ENCODE measurements at regions not wholly inside any gene's neighbourhood (a gene's known extent, or its start where the extent isn't known, plus 50 kb on each side); places are given as distances from the start of the nearest gene placed in this dataset.

GRCh38 chr6:119985952-119986736, 636.6 kb upstream of the MAN1A1 start (continued):
- no peak for TF ChIP-seq ZNF423 (CRISPR knock-in tag; IDR thresholded peaks at IDR 0.05)
- no peak for TF ChIP-seq ARID4B (CRISPR knock-in tag; IDR thresholded peaks at IDR 0.05; ENCODE audit: borderline replicate concordance)
- no peak for TF ChIP-seq ZNF396 (CRISPR knock-in tag; IDR thresholded peaks at IDR 0.05; ENCODE audit: borderline replicate concordance)
- no peak for TF ChIP-seq ZNF512 (CRISPR knock-in tag; IDR thresholded peaks at IDR 0.05; ENCODE audit: borderline replicate concordance)
- no peak for TF ChIP-seq NFYB (CRISPR knock-in tag; conservative IDR thresholded peaks at IDR 0.05; ENCODE audit: low read depth)
- no peak for TF ChIP-seq ATF2 (CRISPR knock-in tag; IDR thresholded peaks at IDR 0.05; ENCODE audit: borderline replicate concordance, low read depth)
- TF ChIP-seq JUN (CRISPR knock-in tag; IDR thresholded peaks at IDR 0.05): no peak
- TF ChIP-seq FOXJ3 (CRISPR knock-in tag; IDR thresholded peaks at IDR 0.05; ENCODE audit: borderline replicate concordance): no peak

- Mint-ChIP-seq H3K9me3 (no peaks in the 10 kb centered on the region), H3K27me3 (ENCODE audit: low read depth) (no peaks in the 10 kb centered on the region), H3K4me3 (no peak overlapping the region), H3K4me1 (no peaks in the 10 kb centered on the region), H3K27ac (no peak overlapping the region), H3K36me3 (no peaks in the 10 kb centered on the region)
- CTCF ChIA-PET: no interaction called here
- ATAC-seq (no peak), DNase-seq (ENCODE audit: low spot score) (no peak)
- POLR2A ChIA-PET: no interaction called here
- TF ChIP-seq ATF3 (CRISPR knock-in tag; conservative IDR thresholded peaks at IDR 0.05): no peak
- TF ChIP-seq E2F1 (CRISPR knock-in tag; IDR thresholded peaks at IDR 0.05): no peak
- TF ChIP-seq CREB1 (CRISPR knock-in tag; IDR thresholded peaks at IDR 0.05): no peak
- no peak for TF ChIP-seq RELA (CRISPR knock-in tag; IDR thresholded peaks at IDR 0.05; ENCODE audit: borderline replicate concordance)
Observed at GRCh38 chr6:119980802-119981201, 631.2 kb upstream of the MAN1A1 start.

GRCh38 chr6:119979862-119980261, 630.3 kb upstream of the MAN1A1 start:
- Mint-ChIP-seq H3K27me3 (ENCODE audit: low read depth) (no peaks in the 10 kb centered on the region), H3K36me3 (no peaks in the 10 kb centered on the region), H3K27ac (no peak overlapping the region), H3K4me1 (peaks cover 5% of the 10 kb centered on the region), H3K9me3 (no peaks in the 10 kb centered on the region), H3K4me3 (no peak overlapping the region)
- ATAC-seq (no peak), DNase-seq (ENCODE audit: low spot score) (no peak)
- ChIA-PET CTCF (interaction anchor here (0.6 to 1.6 kb wide), 24 partner anchors 8 to 919 kb away, joined by 3 to 14 read pairs (median 4); no protein-coding TSS in a partner anchor), POLR2A (interaction anchor here (0.6 kb wide), 1 partner anchor 918 kb away, joined by 3 read pairs; no protein-coding TSS in a partner anchor)
- TF ChIP-seq E2F5 (CRISPR knock-in tag; IDR thresholded peaks at IDR 0.05) (no peak), ATF3 (CRISPR knock-in tag; conservative IDR thresholded peaks at IDR 0.05) (no peak), ZNF263 (CRISPR knock-in tag; IDR thresholded peaks at IDR 0.05; ENCODE audit: low read depth) (no peak), FOXP4 (CRISPR knock-in tag; IDR thresholded peaks at IDR 0.05) (no peak), SMAD4 (CRISPR knock-in tag; IDR thresholded peaks at IDR 0.05) (no peak), ZNF396 (CRISPR knock-in tag; IDR thresholded peaks at IDR 0.05; ENCODE audit: borderline replicate concordance) (no peak), CTCF (IDR thresholded peaks at IDR 0.05) (no peak)
